GM18873 (cell line): ENCODE measurements at regions not wholly inside any gene's neighbourhood (a gene's known extent, or its start where the extent isn't known, plus 50 kb on each side); places are given as distances from the start of the nearest gene placed in this dataset.
"Not testable (repeated sequence)": the region's sequence is repeated elsewhere in the genome, so short reads cannot be mapped to it uniquely, and the experiment has no call there.

ENCODE experiments used
- ATAC-seq: cut with Tn5 transposase; IDR thresholded peaks from one replicate; pipeline ENCODE4 v1.9.1; 2021; ENCODE audit warnings: mild to moderate bottlenecking, moderate library complexity, moderate number of reproducible peaks; ENCODE audit not compliant: unreplicated experiment, low FRiP score

DNA sequence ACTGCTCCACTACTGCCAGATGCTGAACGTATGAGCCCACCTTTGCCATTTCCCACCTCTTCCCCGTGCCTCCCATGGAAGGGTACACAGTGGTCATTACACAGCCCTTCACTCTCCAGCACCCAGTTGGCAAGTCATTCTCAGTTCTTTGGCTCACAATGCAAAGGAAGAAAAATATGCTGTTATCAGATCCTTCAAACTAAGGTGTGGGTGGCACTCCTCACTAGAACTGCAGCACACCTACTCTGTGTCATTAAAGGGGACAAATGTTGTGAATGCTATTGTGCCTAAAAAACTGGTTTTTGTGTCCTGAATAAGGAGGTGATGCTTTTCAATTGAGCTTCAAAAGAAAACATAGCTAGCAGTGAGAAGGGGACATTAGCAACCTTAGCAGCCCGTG, 183.1 kb upstream of the SNX2 start:
- ATAC-seq, result no peak

DNA sequence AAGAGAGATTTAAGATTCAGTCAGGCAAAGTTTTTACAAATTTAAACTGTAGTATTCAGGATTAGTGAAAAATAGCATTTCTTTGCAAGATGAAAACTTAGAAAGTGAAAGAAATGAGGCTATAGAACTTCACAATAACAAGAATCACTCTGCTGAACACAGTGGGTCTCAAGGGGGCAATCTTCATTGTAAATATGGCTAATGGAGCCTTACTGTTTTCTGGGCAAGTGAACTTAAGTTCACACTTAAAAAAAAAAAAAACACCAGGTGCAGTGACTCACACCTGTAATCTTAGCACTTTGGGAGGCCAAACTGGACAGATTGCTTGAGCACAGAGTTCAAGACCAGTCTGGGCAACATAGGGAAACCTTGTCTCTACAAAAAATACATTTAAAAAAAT, 175.9 kb upstream of the SNX2 start:
- no peak for ATAC-seq

DNA sequence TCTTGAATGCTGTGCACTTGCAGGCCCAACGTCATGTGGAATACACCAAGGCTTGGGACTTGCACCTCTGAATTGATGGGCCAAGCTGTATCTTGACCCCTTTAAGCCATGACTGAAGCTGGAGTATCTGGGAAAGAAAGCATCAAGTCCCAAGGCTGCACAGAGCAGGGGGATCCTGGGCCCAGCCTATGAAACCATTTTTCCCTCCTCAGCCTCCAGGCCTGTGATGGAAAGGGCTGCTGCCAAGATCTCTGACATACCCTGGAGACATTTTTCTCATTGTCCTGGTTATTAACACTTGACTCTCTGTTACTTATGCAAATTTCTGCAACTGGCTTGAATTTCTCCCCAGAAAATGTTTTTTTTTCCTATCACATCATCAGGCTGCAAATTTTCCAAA, 174.0 kb upstream of the SNX2 start:
- no peak for ATAC-seq

DNA sequence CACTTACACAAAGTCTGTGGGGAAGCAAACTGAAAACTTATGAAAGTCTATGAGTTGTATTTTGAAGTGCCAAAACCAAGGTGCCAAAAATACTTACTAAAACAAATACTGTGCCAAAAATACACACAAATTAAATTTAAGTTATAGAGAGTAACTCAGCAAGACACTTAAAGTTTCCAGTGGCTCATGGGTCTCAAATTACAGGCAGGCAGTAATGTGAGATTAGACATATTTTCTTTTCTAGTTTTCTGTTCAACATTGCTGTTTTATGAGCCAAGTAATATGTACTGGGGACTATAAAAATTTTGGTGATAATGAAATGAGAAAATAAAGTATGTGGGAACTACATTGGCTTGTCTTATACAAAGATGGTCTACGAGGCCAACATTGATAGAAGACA, 172.2 kb upstream of the SNX2 start:
- no peak for ATAC-seq

DNA sequence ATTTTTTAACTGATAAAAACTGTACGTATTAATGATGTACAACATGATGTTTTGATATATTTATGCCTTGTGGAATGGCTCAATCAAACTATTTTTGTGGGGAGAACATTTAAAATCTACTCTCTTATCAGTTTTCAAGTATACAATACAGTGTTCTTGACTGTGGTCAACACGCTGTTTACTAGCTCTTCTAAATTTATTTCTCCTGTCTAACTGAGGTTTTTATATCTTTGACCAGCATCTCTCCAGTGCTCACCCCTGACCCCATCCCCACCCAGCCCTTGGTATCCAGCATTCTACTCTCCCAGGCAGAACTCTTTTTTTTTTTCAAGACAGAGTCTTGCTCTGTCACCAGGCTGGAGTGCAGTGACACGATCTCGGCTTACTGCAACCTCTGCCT, 169.6 kb upstream of the SNX2 start:
- ATAC-seq, result no peak

DNA sequence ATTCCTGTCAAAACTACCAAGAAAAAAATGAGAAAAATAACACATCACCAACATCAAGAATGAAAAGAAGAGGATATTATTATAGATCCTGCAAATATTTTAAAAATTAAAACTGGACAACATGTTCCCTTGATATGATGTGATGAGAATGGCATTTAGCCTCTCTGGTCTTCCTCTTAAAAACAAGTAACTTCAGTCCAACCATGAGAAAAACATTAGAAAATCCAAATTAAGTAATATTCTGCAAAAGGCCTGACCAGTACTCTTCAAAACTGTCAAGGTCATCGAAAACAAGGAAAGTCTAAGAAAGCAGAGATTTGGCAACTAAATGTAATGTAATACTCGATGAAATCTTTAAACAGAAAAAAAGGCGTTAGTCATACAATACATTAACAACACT, 167.1 kb upstream of the SNX2 start:
- no peak for ATAC-seq

DNA sequence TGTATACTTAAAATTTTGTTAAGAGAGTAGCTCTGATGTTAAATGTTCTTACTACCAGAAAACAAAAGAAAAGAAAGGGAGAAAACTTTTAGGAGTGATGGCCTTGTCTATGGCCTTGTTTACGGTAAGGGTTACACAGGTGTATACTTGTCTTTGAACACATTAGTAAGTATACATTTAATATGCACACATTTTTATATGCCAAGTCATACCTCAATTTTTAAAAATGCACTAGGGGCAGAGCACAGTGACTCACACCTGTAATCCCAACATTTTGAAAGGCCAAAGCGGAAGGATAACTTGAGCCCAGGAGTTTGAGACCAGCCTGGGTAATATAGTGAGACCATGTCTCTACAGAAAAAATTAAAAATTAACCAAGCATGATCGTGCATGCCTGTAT, 166.7 kb upstream of the SNX2 start:
- ATAC-seq, result no peak

DNA sequence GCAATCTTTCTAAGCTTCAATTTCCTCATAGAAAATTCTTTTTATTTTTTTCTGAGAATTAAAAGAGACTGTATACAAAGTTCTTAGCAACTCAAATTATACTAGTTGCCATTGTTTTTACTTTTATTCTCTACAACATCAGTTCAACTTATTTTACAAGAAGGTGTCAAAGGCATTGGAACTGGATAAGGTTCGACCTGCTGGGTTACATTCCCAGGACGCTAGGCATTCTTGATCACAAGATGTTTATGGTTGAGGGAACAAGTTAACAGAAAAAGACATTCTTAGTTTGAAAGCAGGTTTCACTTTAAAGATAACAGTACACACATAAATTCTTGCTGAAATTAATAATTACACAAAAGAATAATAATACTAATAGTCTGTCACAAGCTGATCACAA, 163.5 kb upstream of the SNX2 start:
- no peak for ATAC-seq

DNA sequence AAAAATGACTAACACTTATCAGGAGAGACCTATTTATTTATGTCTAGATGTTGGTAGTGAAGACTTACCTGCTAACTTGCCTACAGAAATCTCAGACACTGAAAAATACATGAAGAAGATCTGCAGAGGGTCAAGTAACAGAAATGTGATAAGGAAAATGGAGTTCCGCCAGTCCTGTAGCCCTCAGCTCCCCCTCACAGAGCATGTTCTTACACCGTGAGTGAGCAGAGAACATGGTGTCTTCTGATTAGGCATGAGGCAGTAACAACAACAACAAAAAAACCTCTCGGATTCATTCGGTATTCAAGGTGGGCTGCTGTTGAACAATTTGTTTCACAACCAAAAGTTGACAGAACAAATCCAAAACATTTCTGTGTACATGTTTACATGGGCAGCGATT, 162.0 kb upstream of the SNX2 start:
- no peak for ATAC-seq

DNA sequence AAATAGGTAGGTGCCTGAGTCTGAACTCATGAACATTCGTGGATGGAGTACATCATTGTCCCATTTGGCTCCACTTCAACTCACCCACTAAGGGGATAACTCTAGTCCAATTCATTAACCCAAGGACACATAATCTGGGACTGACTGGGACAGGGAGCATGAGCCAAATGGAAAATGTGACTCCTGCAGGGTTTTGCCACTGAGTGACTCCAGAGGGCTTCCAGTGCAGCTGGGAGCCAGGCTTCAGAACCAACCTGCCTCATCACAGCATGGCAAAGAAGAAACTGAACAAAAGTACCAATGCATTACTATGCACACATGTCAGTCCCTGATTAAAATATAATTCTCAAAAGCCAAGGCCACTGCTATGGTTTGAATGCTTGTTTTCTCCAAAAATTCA, 159.7 kb upstream of the SNX2 start:
- no peak for ATAC-seq

DNA sequence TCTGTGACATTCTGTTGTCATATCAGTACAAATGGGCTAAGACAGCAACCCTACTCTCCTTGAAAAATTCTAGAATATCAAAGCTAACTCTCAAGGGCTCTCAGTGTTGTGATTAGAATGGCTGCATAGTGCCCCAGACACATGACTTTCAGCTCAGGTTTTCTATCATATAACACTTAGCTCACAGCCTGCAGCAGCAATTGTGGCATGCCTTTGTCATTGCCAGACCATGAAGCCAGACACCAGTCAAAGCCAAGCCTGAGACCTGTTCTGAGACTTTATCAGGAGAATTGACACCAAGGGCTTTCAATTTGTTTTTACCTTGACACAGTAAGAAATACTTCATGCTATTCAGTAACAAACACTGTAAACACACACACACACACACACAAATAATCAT, 159.0 kb upstream of the SNX2 start:
- ATAC-seq, result no peak

DNA sequence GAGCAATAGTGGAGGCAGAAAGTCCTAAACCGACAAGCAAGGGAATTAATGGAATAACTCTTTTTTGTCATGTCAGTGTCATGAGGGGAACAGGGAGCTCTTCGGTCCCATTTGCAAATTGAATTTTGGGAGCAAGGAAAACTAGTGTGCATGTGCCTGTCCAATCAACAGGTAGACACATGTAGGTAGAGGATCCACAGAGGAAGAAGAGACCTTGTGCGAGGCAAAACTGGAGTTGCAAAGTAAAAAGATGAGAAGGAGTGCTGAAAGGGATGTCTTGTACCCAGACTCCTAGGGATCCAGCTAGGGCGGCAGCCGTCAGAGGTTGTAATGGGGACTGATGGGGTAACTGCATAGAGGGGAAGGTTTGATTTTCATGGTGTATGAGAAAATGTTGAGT, 156.8 kb upstream of the SNX2 start:
- ATAC-seq, result not testable (repeated sequence)

DNA sequence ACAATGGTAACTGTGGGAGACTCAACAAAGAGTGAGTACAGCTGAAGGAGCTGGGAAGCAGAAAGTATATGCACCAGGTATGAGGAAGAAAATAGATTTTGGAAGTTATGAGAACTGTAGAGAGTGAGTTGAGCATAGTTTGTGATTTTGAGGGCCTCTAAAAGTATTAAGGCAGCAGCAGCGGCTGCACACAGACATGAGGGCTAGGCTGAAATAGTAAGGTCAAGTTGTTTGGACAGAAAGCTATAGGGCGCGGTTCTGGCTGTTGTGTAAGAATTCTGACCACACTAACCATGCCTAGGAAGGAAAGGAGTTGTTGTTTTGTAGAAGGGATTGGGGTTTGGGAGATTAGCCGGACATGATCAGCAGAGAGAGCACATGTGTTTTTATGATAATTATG, 154.1 kb upstream of the SNX2 start:
- not testable (repeated sequence) for ATAC-seq

DNA sequence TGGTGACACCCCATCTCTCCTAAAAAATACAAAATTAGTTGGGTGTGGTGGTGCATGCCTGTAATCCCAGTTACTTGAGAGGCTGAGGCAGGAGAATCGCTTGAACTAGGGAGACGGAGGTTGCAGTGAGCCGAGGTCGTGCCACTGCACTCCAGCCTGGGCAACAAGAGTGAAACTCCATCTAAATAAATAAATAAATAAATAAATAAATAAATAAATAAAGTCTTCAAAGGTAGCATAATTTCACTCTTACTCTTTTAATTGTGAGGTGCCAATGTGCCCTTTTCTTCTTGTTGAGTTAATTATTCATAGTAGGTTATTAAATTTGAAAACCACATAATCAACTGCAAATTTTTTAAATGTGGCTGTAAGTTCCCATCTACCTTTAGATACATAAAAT, 146.2 kb upstream of the SNX2 start:
- not testable (repeated sequence) for ATAC-seq

DNA sequence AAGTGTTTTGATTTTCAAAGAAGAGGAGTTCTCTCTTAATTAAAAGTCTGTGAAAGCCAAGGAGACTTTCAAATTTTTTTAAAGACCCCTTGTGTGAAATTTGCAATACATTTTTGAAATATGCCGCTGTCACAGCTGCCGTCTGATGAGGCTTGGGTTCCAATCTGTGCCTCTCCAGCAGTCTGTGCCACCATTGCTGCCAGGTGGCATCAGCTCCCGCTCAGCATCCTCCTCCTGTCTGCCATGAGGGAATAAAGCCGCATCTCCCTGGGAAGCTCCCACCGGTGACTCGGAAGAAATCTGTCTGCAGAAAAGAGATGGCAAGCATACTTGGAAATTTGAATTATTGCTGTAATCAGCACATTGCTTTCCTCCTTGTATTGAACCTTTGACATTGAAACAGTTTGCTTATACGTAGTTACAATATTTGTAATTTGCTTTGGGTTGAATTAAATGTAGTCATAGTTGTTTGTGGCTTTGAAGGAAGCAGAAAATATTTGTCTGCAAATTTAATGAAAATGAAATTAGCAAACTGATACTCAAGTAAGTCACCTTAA, 145.7 kb upstream of the SNX2 start:
- no peak for ATAC-seq

DNA sequence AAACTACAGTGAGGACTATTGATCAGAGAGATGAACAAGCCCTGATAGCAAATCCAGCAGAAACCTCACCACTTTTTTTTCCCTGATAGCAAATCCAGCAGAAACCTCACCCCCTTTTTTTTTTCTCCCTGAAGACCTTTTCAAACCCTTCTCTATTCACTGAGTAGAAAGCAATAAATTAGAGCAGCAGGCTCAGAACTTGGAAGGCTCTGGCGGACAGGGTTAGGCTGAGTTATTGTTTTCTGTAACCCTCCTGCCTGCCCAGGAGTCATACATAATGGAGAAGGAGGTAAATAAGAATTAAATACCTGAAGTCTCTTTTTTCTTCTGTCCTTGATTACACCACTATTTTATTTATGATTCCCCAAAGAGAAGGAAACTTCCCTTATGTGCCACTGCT, 136.3 kb upstream of the SNX2 start:
- ATAC-seq, result no peak

DNA sequence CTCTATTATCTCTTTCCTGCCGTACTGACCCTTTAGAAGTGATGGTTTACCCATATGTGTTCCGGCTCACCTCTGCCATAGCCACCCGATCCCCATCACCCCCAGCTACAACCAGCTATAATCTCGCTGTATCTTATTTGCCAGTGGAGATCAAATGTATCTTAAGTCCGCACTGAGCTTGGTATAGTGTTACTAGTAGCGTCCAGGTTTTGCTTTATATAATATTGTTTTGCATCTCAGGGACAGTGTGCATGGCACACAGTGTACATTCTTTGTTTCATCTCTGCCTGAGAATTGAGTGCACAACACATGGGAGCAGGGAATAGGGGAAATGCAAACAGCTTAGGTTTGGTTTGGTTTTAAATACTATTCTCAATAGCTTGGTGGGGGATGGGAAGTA, 135.8 kb upstream of the SNX2 start:
- ATAC-seq, result no peak

DNA sequence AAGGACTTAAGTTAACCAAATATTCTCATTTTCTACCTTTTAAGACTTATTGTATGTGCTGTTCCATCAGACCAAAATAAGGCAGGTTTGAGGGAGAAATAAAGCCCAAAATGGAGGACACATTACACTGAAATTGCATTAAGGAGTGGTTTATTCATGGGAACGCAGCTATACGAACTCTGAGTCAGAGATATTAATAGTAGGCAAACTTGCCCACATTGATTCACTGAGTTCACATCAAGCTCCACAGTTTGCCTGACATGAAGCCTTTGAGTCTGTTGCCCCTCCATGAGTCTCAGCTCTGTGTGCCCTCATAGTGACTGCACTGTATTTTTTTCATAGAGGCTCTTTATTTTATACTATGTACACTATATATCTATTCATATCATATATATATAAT, 135.0 kb upstream of the SNX2 start:
- no peak for ATAC-seq

DNA sequence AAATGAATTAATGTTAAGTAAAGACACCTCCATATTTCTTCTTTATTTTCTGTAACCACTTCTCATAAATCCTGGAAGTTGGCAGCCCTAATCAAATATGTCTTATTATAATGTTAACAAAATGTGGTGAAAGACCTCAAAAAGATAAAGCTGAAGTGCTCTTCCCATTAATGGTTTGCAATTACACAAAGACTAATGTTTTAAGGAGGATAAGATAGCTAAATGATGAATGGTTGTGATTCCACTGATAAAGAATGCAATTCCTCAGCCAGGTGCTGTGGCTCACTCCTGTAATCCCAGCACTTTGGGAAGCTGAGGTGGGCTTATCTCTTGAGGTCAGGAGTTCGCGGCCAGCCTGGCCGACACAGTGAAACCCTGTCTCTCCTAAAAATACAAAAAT, 125.8 kb upstream of the SNX2 start:
- no peak for ATAC-seq

DNA sequence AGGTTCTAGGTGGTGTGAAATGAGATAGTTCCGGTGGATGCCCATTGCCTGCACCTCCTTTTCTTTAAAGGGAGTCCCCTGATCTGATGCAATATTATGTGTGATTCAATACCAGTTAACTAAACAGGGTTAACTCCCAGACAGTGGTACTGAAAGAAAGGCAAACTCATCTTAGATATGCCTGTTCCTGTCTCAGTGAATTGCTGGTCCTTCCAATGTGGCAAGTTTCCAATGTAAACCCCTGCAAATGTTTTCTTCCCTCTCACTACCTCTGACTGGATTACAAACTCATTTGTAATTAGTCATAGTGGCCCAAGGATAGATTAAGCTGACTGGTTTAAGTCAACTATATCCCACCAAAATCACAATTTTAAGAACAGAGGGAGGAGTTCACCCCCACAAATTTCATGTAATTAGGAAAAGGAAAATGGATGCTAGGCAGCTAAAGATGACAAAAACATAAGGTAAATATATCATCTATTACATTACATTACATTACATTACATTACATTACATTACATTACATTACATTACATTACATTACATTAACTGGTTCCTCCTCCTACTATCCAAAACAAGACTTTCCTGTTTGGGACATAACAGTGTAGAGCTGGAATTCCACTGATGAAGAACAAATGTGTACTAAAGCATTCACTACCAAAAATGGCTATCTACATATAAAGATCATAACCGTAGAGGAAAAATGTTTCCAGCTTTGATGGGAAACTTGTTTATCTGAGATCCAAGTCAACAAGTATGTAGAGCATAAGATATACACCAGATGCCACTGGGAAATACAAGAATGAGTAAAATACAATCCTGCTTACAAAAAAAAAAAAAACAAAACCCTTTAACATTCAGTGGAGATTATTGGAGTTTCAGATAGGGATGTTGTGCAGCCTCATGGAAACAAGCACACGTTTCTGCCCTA, 121.5 kb upstream of the SNX2 start:
- ATAC-seq, result no peak

DNA sequence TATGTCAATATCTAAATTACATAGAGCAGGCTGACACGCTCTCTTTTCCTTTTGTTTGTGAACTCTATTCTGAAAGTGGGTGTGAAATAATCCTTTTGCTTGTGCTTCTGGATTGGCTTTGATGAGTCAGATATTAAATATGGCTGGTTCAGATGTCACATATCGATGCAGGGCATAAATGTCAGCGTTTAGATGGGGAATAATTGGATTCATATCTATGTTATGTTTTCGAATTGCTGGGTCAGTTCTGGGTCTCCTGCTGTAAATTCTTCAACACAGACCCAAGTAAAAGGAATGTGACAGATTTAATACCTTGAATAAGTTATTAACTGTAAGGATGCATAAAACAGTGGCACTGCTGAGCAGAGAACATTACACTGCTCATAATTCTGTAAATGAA, 118.7 kb upstream of the SNX2 start:
- no peak for ATAC-seq

DNA sequence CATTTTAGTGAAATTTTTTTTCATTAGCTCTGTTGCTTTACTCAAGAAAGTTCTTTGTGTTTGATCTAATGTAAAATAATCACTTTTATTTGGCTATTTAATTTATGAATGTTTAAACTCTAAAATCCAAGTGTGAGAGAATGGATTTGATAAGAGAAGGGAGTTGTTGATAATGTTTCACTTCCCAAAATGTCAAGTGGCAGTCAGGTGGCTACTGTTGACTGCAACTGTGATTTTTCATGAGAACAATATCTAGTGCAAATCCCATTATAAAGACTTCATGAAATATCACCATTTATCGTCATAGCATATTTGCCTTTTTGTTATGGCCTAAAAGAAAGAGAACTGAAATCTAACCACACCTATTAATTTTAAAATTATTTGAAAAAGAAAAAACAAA, 118.3 kb upstream of the SNX2 start:
- no peak for ATAC-seq
